ENCODE measurements at regions not wholly inside any gene's neighbourhood (a gene's known extent, or its start where the extent isn't known, plus 50 kb on each side); places are given as distances from the start of the nearest gene placed in this dataset.

DNA sequence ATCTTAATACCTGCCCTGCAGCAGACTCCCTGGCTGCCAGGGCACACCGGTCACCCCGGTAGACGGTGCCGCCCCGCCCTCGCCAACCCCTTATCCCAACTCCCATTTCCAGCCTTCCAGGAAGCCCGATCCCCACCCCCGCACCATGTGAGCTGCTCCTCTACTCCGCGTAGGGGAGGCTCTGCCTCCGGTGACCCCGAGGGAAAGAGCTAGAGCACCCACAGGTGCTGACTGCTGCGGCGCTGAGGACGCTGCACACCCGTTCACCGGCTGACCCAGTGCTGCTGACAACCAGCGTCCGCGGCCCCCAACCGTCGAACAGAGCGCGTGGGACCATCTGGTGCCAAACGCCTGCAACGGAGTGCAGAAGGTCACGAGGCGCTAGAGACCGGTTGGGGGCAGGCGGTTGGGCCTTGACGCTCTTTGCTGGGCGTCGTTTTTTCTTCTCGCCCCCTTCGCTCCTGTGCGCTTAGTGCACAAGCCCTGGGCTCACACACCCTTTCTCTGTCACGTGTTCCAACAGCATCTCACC, 59.6 kb upstream of the ZNF599 start:
- Histone ChIP-seq H3K4me3 (no peak overlapping the region), H3K27ac (ENCODE audit: extremely low read depth, low read depth, low read length) (no peak overlapping the region), H3K9ac (ENCODE audit: insufficient read depth in 1 of 2, low read depth in 2 of 2, low read length in 2 of 2) (no peak overlapping the region), H3K36me3 (ENCODE audit: control insufficient read depth, insufficient read depth, low read length) (no peaks in the 10 kb centered on the region), H3K79me2 (ENCODE audit: control insufficient read depth, insufficient read depth, low read length) (no peaks in the 10 kb centered on the region), H2AFZ (ENCODE audit: low read depth, low read length) (no peak overlapping the region; the same call in 1 of the 2 replicates), H3K9me1 (ENCODE audit: control insufficient read depth, insufficient read depth, low read length) (no peaks in the 10 kb centered on the region), H4K20me1 (replicated peaks; ENCODE audit: control insufficient read depth, insufficient read depth, low read length) (no peaks in the 10 kb centered on the region), H3K4me2 (ENCODE audit: insufficient read depth, low read length) (no peak overlapping the region), H3K27me3 (ENCODE audit: control insufficient read depth in 2 of 2, insufficient read depth in 2 of 2, low read length in 2 of 2) (peaks cover 2 to 19% of the 10 kb centered on the region in 2 experiments; a peak in 4 of 5 replicates), H3K9me3 (replicated peaks; ENCODE audit: control insufficient read depth, insufficient read depth, low read depth, low read length) (no peaks in the 10 kb centered on the region), H3K4me1 (replicated peaks in 1 of 2; ENCODE audit: control insufficient read depth in 2 of 2, insufficient read depth in 2 of 2, low read length in 2 of 2) (peaks cover under 1 to 8% of the 10 kb centered on the region in 2 experiments; a peak in 4 of 5 replicates)
- CTCF ChIA-PET (ENCODE audit: low intra/inter-chr PET ratio) = no interaction called here
- BruUV-seq (replicated peaks) = no TSS peak
- 30% methylated on average over 35 of the region's 37 CpGs for WGBS (ENCODE audit: insufficient coverage, low coverage, missing lambda C conversion rate)
- no peak; the same call in 2 of the 3 replicates for ATAC-seq
- in situ Hi-C loops (cut with MboI) = loop anchor here (10.0 kb wide), 1 partner anchor 302 kb away; the partner anchor contains the start of genes FXYD1 and LGI4
- POLR2A ChIA-PET = interaction anchor here (0.6 kb wide), 2 partner anchors 41 to 344 kb away, joined by 3 read pairs; no protein-coding TSS in a partner anchor
- no peak for DNase-seq (ENCODE audit: extremely low read depth in 1 of 4, low spot score in 3 of 4)
- no peak for FAIRE-seq
- intact Hi-C loops (cut with micrococcal nuclease) = no loop called here
- TF ChIP-seq TEAD2 (tag; IDR thresholded peaks at IDR 0.05) (no peak), ZNF717 (CRISPR knock-in tag; IDR thresholded peaks at IDR 0.05) (no peak), JUN (IDR thresholded peaks at IDR 0.05; ENCODE audit: borderline replicate concordance, low read depth, low read length) (no peak), JUN (CRISPR knock-in tag; IDR thresholded peaks at IDR 0.05; ENCODE audit: borderline replicate concordance) (no peak), NFATC3 (IDR thresholded peaks at IDR 0.05) (no peak), PML (IDR thresholded peaks at IDR 0.05; ENCODE audit: low read length) (no peak), ELF1 (tag; IDR thresholded peaks at IDR 0.05) (no peak), DIDO1 (tag; IDR thresholded peaks at IDR 0.05; ENCODE audit: low read depth) (no peak), EHMT2 (IDR thresholded peaks at IDR 0.05) (no peak), EGR1 (conservative IDR thresholded peaks at IDR 0.05) (peak; percentile 30), BHLHE40 (IDR thresholded peaks at IDR 0.05; ENCODE audit: low read length) (no peak), MECOM (CRISPR knock-in tag; IDR thresholded peaks at IDR 0.05) (no peak)
- TF ChIP-seq, protein P1, sequence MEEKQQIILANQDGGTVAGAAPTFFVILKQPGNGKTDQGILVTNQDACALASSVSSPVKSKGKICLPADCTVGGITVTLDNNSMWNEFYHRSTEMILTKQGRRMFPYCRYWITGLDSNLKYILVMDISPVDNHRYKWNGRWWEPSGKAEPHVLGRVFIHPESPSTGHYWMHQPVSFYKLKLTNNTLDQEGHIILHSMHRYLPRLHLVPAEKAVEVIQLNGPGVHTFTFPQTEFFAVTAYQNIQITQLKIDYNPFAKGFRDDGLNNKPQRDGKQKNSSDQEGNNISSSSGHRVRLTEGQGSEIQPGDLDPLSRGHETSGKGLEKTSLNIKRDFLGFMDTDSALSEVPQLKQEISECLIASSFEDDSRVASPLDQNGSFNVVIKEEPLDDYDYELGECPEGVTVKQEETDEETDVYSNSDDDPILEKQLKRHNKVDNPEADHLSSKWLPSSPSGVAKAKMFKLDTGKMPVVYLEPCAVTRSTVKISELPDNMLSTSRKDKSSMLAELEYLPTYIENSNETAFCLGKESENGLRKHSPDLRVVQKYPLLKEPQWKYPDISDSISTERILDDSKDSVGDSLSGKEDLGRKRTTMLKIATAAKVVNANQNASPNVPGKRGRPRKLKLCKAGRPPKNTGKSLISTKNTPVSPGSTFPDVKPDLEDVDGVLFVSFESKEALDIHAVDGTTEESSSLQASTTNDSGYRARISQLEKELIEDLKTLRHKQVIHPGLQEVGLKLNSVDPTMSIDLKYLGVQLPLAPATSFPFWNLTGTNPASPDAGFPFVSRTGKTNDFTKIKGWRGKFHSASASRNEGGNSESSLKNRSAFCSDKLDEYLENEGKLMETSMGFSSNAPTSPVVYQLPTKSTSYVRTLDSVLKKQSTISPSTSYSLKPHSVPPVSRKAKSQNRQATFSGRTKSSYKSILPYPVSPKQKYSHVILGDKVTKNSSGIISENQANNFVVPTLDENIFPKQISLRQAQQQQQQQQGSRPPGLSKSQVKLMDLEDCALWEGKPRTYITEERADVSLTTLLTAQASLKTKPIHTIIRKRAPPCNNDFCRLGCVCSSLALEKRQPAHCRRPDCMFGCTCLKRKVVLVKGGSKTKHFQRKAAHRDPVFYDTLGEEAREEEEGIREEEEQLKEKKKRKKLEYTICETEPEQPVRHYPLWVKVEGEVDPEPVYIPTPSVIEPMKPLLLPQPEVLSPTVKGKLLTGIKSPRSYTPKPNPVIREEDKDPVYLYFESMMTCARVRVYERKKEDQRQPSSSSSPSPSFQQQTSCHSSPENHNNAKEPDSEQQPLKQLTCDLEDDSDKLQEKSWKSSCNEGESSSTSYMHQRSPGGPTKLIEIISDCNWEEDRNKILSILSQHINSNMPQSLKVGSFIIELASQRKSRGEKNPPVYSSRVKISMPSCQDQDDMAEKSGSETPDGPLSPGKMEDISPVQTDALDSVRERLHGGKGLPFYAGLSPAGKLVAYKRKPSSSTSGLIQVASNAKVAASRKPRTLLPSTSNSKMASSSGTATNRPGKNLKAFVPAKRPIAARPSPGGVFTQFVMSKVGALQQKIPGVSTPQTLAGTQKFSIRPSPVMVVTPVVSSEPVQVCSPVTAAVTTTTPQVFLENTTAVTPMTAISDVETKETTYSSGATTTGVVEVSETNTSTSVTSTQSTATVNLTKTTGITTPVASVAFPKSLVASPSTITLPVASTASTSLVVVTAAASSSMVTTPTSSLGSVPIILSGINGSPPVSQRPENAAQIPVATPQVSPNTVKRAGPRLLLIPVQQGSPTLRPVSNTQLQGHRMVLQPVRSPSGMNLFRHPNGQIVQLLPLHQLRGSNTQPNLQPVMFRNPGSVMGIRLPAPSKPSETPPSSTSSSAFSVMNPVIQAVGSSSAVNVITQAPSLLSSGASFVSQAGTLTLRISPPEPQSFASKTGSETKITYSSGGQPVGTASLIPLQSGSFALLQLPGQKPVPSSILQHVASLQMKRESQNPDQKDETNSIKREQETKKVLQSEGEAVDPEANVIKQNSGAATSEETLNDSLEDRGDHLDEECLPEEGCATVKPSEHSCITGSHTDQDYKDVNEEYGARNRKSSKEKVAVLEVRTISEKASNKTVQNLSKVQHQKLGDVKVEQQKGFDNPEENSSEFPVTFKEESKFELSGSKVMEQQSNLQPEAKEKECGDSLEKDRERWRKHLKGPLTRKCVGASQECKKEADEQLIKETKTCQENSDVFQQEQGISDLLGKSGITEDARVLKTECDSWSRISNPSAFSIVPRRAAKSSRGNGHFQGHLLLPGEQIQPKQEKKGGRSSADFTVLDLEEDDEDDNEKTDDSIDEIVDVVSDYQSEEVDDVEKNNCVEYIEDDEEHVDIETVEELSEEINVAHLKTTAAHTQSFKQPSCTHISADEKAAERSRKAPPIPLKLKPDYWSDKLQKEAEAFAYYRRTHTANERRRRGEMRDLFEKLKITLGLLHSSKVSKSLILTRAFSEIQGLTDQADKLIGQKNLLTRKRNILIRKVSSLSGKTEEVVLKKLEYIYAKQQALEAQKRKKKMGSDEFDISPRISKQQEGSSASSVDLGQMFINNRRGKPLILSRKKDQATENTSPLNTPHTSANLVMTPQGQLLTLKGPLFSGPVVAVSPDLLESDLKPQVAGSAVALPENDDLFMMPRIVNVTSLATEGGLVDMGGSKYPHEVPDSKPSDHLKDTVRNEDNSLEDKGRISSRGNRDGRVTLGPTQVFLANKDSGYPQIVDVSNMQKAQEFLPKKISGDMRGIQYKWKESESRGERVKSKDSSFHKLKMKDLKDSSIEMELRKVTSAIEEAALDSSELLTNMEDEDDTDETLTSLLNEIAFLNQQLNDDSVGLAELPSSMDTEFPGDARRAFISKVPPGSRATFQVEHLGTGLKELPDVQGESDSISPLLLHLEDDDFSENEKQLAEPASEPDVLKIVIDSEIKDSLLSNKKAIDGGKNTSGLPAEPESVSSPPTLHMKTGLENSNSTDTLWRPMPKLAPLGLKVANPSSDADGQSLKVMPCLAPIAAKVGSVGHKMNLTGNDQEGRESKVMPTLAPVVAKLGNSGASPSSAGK (IDR thresholded peaks at IDR 0.05) = peak; percentile 65; the same call in 1 of the 2 replicates
